Fibroblast of lung (primary cell): ENCODE measurements at regions not wholly inside any gene's neighbourhood (a gene's known extent, or its start where the extent isn't known, plus 50 kb on each side); places are given as distances from the start of the nearest gene placed in this dataset.

Source experiments
- CTCF ChIP-seq, 2 donors: IDR thresholded peaks in 1 of 2; conservative IDR thresholded peaks in 1 of 2; 1 replicate in 1 of 2; 2 replicates in 1 of 2; pipeline ENCODE4 v1.5.1; 2011 to 2012; ENCODE audit warnings: low read length in 2 of 2, control low read depth in 1 of 2, inconsistent platforms in 1 of 2, low read depth in 1 of 2, mild to moderate bottlenecking in 1 of 2
- EZH2 ChIP-seq: IDR thresholded peaks from 2 replicates; pipeline ENCODE4 v1.5.1; 2012; ENCODE audit warnings: low read length, control low read depth, mild to moderate bottlenecking; ENCODE audit errors: missing control alignments

DNA sequence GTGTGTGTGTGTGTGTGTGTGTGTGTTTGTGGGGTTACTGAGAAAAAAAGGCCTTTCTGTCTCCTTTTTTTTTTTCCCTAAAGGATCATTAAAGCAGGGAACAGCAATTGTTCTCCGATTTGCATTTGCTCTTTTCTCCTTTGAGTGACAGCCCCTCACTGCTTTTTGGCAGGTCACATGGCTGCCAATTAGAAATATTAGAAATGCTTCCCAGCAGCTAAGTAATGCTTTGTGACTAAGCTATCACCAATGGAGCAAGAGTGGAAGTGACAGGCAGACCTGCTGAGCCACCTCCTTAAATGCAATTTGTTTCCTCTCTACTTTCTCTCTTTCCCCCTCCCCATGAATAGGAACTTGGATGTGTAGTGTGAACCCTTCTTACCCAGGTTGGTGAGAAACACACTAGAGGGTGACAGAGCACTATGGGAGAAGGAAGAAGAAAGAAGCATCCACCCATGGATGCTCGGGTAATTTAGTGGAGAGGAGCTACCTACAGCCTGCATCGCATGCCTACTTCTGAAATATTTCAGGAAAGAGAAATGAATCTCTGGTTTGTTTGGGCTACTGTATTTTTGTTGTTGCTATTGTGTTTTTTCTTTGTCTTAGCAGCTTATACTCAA, 165.2 kb upstream of the PDZRN3 start:
- no peak for TF ChIP-seq CTCF (conservative IDR thresholded peaks at IDR 0.05 in 1 of 2, IDR thresholded peaks at IDR 0.05 in 1 of 2; ENCODE audit: low read depth in 1 of 2, low read length in 2 of 2)
- TF ChIP-seq EZH2 = no peak
